ENCODE measurements at regions not wholly inside any gene's neighbourhood (a gene's known extent, or its start where the extent isn't known, plus 50 kb on each side); places are given as distances from the start of the nearest gene placed in this dataset.

GRCh38 chr7:96410126-96410839, 88.4 kb upstream of the SLC25A13 start:
- TF ChIP-seq, protein P1, sequence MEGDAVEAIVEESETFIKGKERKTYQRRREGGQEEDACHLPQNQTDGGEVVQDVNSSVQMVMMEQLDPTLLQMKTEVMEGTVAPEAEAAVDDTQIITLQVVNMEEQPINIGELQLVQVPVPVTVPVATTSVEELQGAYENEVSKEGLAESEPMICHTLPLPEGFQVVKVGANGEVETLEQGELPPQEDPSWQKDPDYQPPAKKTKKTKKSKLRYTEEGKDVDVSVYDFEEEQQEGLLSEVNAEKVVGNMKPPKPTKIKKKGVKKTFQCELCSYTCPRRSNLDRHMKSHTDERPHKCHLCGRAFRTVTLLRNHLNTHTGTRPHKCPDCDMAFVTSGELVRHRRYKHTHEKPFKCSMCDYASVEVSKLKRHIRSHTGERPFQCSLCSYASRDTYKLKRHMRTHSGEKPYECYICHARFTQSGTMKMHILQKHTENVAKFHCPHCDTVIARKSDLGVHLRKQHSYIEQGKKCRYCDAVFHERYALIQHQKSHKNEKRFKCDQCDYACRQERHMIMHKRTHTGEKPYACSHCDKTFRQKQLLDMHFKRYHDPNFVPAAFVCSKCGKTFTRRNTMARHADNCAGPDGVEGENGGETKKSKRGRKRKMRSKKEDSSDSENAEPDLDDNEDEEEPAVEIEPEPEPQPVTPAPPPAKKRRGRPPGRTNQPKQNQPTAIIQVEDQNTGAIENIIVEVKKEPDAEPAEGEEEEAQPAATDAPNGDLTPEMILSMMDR (IDR thresholded peaks at IDR 0.05; ENCODE audit: low read length): no peak
- no peak for TF ChIP-seq EZH2 (IDR thresholded peaks at IDR 0.05; ENCODE audit: borderline replicate concordance, low read length)

Data from OCI-LY1 (cell line).